GM12878 (cell line): ENCODE measurements at regions not wholly inside any gene's neighbourhood (a gene's known extent, or its start where the extent isn't known, plus 50 kb on each side); places are given as distances from the start of the nearest gene placed in this dataset.

ENCODE experiments used
- ATAC-seq: fragments of 200-7000 bp; cut with Tn5 transposase; 3 replicates; pipeline ENCODE4 v1.9.1; 2020; ENCODE audit warnings: mild to moderate bottlenecking, moderate library complexity
- BruUV-seq: library from RNA; stranded (reverse); fragments of 400-500 nt; replicated peaks from 2 replicates; lab custom pipeline; 2021; lab: Mats Ljungman, UMichigan
- CTCF ChIA-PET: fragments of 300-600 bp; sonication (Branson Sonifier 250); formaldehyde crosslinking; extraction: SDS; loops from one replicate; lab custom pipeline; 2021; ENCODE audit warnings: inconsistent platforms; lab: Yijun Ruan, JAX
- POLR2A ChIA-PET: fragments of 350-600 bp; formaldehyde crosslinking; extraction: SDS; loops from one replicate; lab custom pipeline; 2021; ENCODE audit warnings: inconsistent platforms; lab: Charles Lee
- RAD21 ChIA-PET: fragments of 300-600 bp; sonication (Branson Sonifier 250); formaldehyde crosslinking; loops from one replicate; lab custom pipeline; 2023; ENCODE audit warnings: antibody characterized with exemption; ENCODE audit not compliant: unreplicated experiment; lab: Charles Lee
- SMC1A ChIA-PET: fragments of 300-600 bp; sonication (Branson Sonifier 250); formaldehyde crosslinking; loops from one replicate; lab custom pipeline; 2023; ENCODE audit not compliant: unreplicated experiment, uncharacterized antibody; lab: Charles Lee
- DNase-seq: peaks from one replicate; pipeline ENCODE4 v3.0.0-alpha.2; 2011; ENCODE audit warnings: low read depth, low spot score
- FAIRE-seq: peaks from 3 replicates; lab custom pipeline; 2011; peaks lifted over from hg19 to GRCh38; lab: Jason Lieb, UNC
- H2AFZ ChIP-seq: 2 replicates; pipeline ENCODE4 v1.6.0; 2011; ENCODE audit warnings: low read depth, low read length, control low read depth; ENCODE audit not compliant: control insufficient read depth
- H3K27ac ChIP-seq: 2 replicates; pipeline ENCODE4 v1.5.1; 2011; ENCODE audit warnings: control low read depth; ENCODE audit not compliant: control insufficient read depth, insufficient read depth
- H3K27me3 ChIP-seq, 2 experiments: replicated peaks in 1 of 2; 2 replicates each; pipeline versions ENCODE4 v1.6.0 to v1.6.1; 2011; ENCODE audit warnings: low read length in 1 of 2; ENCODE audit not compliant: control insufficient read depth in 2 of 2, insufficient read depth in 2 of 2
- H3K36me3 ChIP-seq, 2 experiments: 2 replicates each; pipeline ENCODE4 v1.5.1; 2011; ENCODE audit warnings: low read length in 1 of 2; ENCODE audit not compliant: control insufficient read depth in 2 of 2, insufficient read depth in 2 of 2
- H3K4me1 ChIP-seq: 2 replicates; pipeline ENCODE4 v1.6.1; 2011; ENCODE audit warnings: mild to moderate bottlenecking, low read length, moderate library complexity, mixed read lengths; ENCODE audit not compliant: control insufficient read depth, insufficient read depth
- H3K4me2 ChIP-seq: 2 replicates; pipeline ENCODE4 v1.6.0; 2011; ENCODE audit warnings: control low read depth; ENCODE audit not compliant: control insufficient read depth, insufficient read depth
- H3K4me3 ChIP-seq: fragments of 200-600 bp; sonication (generic); 2 replicates; pipeline ENCODE4 v1.5.1; 2016
- H3K79me2 ChIP-seq: 2 replicates; pipeline ENCODE4 v1.6.0; 2011; ENCODE audit warnings: low read length; ENCODE audit not compliant: control insufficient read depth, insufficient read depth
- H3K9ac ChIP-seq: 2 replicates; pipeline ENCODE4 v1.8.0; 2011; ENCODE audit warnings: low read length, control low read depth, mixed read lengths; ENCODE audit not compliant: control insufficient read depth, insufficient read depth
- H3K9me3 ChIP-seq: replicated peaks from 3 replicates; pipeline ENCODE4 v1.5.1; 2011; ENCODE audit warnings: mild to moderate bottlenecking, low read length; ENCODE audit not compliant: control insufficient read depth, insufficient read depth
- H4K20me1 ChIP-seq: 2 replicates; pipeline ENCODE4 v1.6.0; 2011; ENCODE audit not compliant: control insufficient read depth, insufficient read depth
- BMI1 ChIP-seq: fragments of 450-650 bp; IDR thresholded peaks from 2 replicates; pipeline ENCODE4 v1.6.1; 2016; ENCODE audit warnings: mild to moderate bottlenecking, moderate library complexity, borderline replicate concordance
- CEBPB ChIP-seq, 2 experiments: fragments of 150-350 bp in 1 of 2; IDR thresholded peaks; 2 replicates each; pipeline ENCODE4 v1.6.1; 2012 to 2014; ENCODE audit warnings: low read depth in 2 of 2, low read length in 2 of 2, borderline replicate concordance in 1 of 2, inconsistent platforms in 1 of 2
- HSF1 ChIP-seq: fragments of 150-350 bp; IDR thresholded peaks from 2 replicates; pipeline ENCODE4 v1.6.1; 2014; ENCODE audit warnings: mild to moderate bottlenecking, low read depth, low read length
- IRF5 ChIP-seq: fragments of 450-650 bp; IDR thresholded peaks from 2 replicates; pipeline ENCODE4 v1.6.1; 2017; ENCODE audit warnings: borderline replicate concordance
- MYC ChIP-seq: IDR thresholded peaks from 2 replicates; pipeline ENCODE4 v1.6.1; 2011; ENCODE audit warnings: mild to moderate bottlenecking, low read length, moderate library complexity, inconsistent platforms; ENCODE audit not compliant: insufficient read depth, insufficient replicate concordance, insufficient read length, severe bottlenecking
- NFYB ChIP-seq: IDR thresholded peaks from 2 replicates; pipeline ENCODE4 v1.6.1; 2011; ENCODE audit warnings: low read depth, mild to moderate bottlenecking, low read length, improper control_type of control experiment, moderate library complexity; ENCODE audit not compliant: insufficient read depth
- PAX5 ChIP-seq: IDR thresholded peaks from 2 replicates; pipeline ENCODE4 v1.6.1; 2011; ENCODE audit warnings: low read depth, low read length, borderline replicate concordance
- PML ChIP-seq: IDR thresholded peaks from 2 replicates; pipeline ENCODE4 v1.6.1; 2012; ENCODE audit warnings: low read length, inconsistent platforms
- ZNF384 ChIP-seq: IDR thresholded peaks from 2 replicates; pipeline ENCODE4 v1.6.1; 2012; ENCODE audit warnings: low read depth, mild to moderate bottlenecking, low read length, improper control_type of control experiment, borderline replicate concordance
- ZNF592 ChIP-seq: fragments of 450-650 bp; IDR thresholded peaks from 2 replicates; pipeline ENCODE4 v1.6.1; 2017; ENCODE audit warnings: mild to moderate bottlenecking, moderate library complexity
- ZSCAN29 ChIP-seq: fragments of 450-650 bp; IDR thresholded peaks from 2 replicates; pipeline ENCODE4 v1.6.1; 2017; ENCODE audit warnings: mild to moderate bottlenecking, moderate library complexity
- WGBS: methylation state at CpG from one replicate; pipeline ENCODE4 v1.1.6; 2016; ENCODE audit warnings: low lambda C conversion rate; ENCODE audit not compliant: insufficient replicate concordance, insufficient coverage; ENCODE audit errors: missing lambda C conversion rate; 5-methylcytosine and 5-hydroxymethylcytosine counted together
- in situ Hi-C: fragments of 300-500 bp; cut with MboI; formaldehyde crosslinking; loops from 9 replicates; pipeline ENCODE4 v1.14.3; 2018; ENCODE audit warnings: mixed read lengths
- intact Hi-C: fragments of 100-400 bp; cut with micrococcal nuclease; formaldehyde crosslinking; loops from one replicate; pipeline ENCODE4 v1.14.2; 2022; ENCODE audit not compliant: unreplicated experiment
- TF ChIP-seq, protein P1 (sequence below): fragments of 450-650 bp; IDR thresholded peaks from 2 replicates; pipeline ENCODE4 v1.6.1; 2016; ENCODE audit warnings: mild to moderate bottlenecking

GRCh38 chr12:74170645-74171477, 366.8 kb upstream of the ATXN7L3B start:
- FAIRE-seq: no peak

More at GRCh38 chr12:74170645-74171477, 366.8 kb upstream of the ATXN7L3B start:
- ATAC-seq: no peak
- Histone ChIP-seq H3K36me3 (no peaks in the 10 kb centered on the region), H3K9ac (no peak overlapping the region), H2AFZ (no peak overlapping the region), H3K27ac (no peak overlapping the region)
- in situ Hi-C loops: no loop called here
- POLR2A ChIA-PET: no interaction called here
- TF ChIP-seq CEBPB (IDR thresholded peaks at IDR 0.05; ENCODE audit: borderline replicate concordance in 1 of 2, low read depth in 2 of 2, low read length in 2 of 2) (no peak), ZNF384 (no peak), IRF5 (no peak), BMI1 (no peak), ZNF592 (no peak), MYC (no peak), HSF1 (no peak), ZSCAN29 (no peak), PAX5 (no peak), NFYB (no peak), PML (no peak)
- TF ChIP-seq, protein P1, sequence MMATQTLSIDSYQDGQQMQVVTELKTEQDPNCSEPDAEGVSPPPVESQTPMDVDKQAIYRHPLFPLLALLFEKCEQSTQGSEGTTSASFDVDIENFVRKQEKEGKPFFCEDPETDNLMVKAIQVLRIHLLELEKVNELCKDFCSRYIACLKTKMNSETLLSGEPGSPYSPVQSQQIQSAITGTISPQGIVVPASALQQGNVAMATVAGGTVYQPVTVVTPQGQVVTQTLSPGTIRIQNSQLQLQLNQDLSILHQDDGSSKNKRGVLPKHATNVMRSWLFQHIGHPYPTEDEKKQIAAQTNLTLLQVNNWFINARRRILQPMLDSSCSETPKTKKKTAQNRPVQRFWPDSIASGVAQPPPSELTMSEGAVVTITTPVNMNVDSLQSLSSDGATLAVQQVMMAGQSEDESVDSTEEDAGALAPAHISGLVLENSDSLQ: no peak
- TF ChIP-seq, all 136 proteins: peak for 0
- DNase-seq: no peak
- Histone ChIP-seq H3K9me3 (no peaks in the 10 kb centered on the region), H3K4me2 (no peak overlapping the region), H3K27me3 (no peaks in the 10 kb centered on the region), H3K4me1 (no peaks in the 10 kb centered on the region), H4K20me1 (no peaks in the 10 kb centered on the region), H3K4me3 (no peak overlapping the region), H3K79me2 (no peaks in the 10 kb centered on the region)
- intact Hi-C loops: no loop called here
- CTCF ChIA-PET: no interaction called here
- SMC1A ChIA-PET: no interaction called here
- WGBS: 59% methylated on average over 33 of the region's 42 CpGs
- RAD21 ChIA-PET: no interaction called here
- no TSS peak for BruUV-seq
